OCI-LY3 (cell line): ENCODE measurements at regions not wholly inside any gene's neighbourhood (a gene's known extent, or its start where the extent isn't known, plus 50 kb on each side); places are given as distances from the start of the nearest gene placed in this dataset.
"Not testable (repeated sequence)": the region's sequence is repeated elsewhere in the genome, so short reads cannot be mapped to it uniquely, and the experiment has no call there.

ENCODE experiments used
- H2AFZ ChIP-seq: fragments of 200-600, 300-600 bp; shearing (Covaris generic); 2 replicates; pipeline ENCODE4 v1.6.0; 2014; ENCODE audit warnings: antibody characterized with exemption, low read depth, low read length
- H3K27ac ChIP-seq: fragments of 200-600, 300-600 bp; sonication (generic); 2 replicates; pipeline ENCODE4 v1.5.1; 2014; ENCODE audit warnings: mild to moderate bottlenecking, low read length, moderate library complexity, mixed read lengths
- H3K27me3 ChIP-seq: fragments of 200-600, 300-600 bp; sonication (generic); 2 replicates; pipeline ENCODE4 v1.6.1; 2014; ENCODE audit warnings: low read depth, low read length, mixed read lengths
- H3K36me3 ChIP-seq: fragments of 200-600, 300-600 bp; sonication (generic); replicated peaks from 2 replicates; pipeline ENCODE3; 2014; ENCODE audit warnings: low read depth, low read length, mixed read lengths
- H3K4me1 ChIP-seq: fragments of 300-600, 200-600 bp; sonication (generic); 2 replicates; pipeline ENCODE4 v1.6.1; 2014; ENCODE audit warnings: low read length, mixed read lengths
- H3K4me2 ChIP-seq: fragments of 200-600, 300-600 bp; sonication (generic); 2 replicates; pipeline ENCODE4 v1.6.1; 2014; ENCODE audit warnings: low read length, mixed read lengths
- H3K4me3 ChIP-seq: fragments of 300-600, 200-600 bp; sonication (generic); 2 replicates; pipeline ENCODE4 v1.5.1; 2014; ENCODE audit warnings: antibody characterized with exemption, mild to moderate bottlenecking, low read length, moderate library complexity
- H3K79me2 ChIP-seq: fragments of 300-600, 200-600 bp; shearing (Covaris generic); 2 replicates; pipeline ENCODE4 v1.6.1; 2014; ENCODE audit warnings: mild to moderate bottlenecking, low read length, mixed read lengths
- H3K9ac ChIP-seq: fragments of 300-600, 200-600 bp; shearing (Covaris generic); 2 replicates; pipeline ENCODE4 v1.6.0; 2014; ENCODE audit warnings: mild to moderate bottlenecking, low read length, moderate library complexity
- H3K9me3 ChIP-seq: fragments of 200-600, 300-600 bp; shearing (Covaris generic); 2 replicates; pipeline ENCODE4 v1.6.1; 2014; ENCODE audit warnings: low read length, mixed read lengths; ENCODE audit not compliant: insufficient read depth
- H4K20me1 ChIP-seq: fragments of 200-600, 300-600 bp; sonication (generic); 2 replicates; pipeline ENCODE4 v1.6.1; 2016; ENCODE audit warnings: low read length, mixed read lengths; ENCODE audit not compliant: insufficient read depth

GRCh38 chr17:22044706-22045246 is 352.5 kb downstream of the KCNJ18 start:
- not testable (repeated sequence) for H3K4me2 ChIP-seq, H2AFZ ChIP-seq, H3K4me3 ChIP-seq

GRCh38 chr17:22047521-22047920 is 355.2 kb downstream of the KCNJ18 start:
- not testable (repeated sequence) for H4K20me1 ChIP-seq, H3K4me3 ChIP-seq, H3K9ac ChIP-seq, H3K4me1 ChIP-seq, H3K27ac ChIP-seq, H3K27me3 ChIP-seq, H3K79me2 ChIP-seq, H2AFZ ChIP-seq, H3K36me3 ChIP-seq, H3K9me3 ChIP-seq, H3K4me2 ChIP-seq

More at GRCh38 chr17:22044706-22045246, 352.5 kb downstream of the KCNJ18 start:
- H3K27me3 ChIP-seq, H3K79me2 ChIP-seq, H3K9me3 ChIP-seq, H4K20me1 ChIP-seq, H3K4me1 ChIP-seq, H3K9ac ChIP-seq, H3K27ac ChIP-seq, H3K36me3 ChIP-seq: not testable (repeated sequence)

GRCh38 chr17:22048226-22048625 is 355.9 kb downstream of the KCNJ18 start:
- H3K4me3 ChIP-seq, H3K9ac ChIP-seq: not testable (repeated sequence)

GRCh38 chr17:22050766-22051165 is 358.4 kb downstream of the KCNJ18 start:
- not testable (repeated sequence) for H3K27me3 ChIP-seq, H3K36me3 ChIP-seq, H3K9ac ChIP-seq, H3K79me2 ChIP-seq, H4K20me1 ChIP-seq, H3K4me2 ChIP-seq, H3K4me1 ChIP-seq, H2AFZ ChIP-seq, H3K27ac ChIP-seq, H3K9me3 ChIP-seq, H3K4me3 ChIP-seq

More at GRCh38 chr17:22048226-22048625, 355.9 kb downstream of the KCNJ18 start:
- not testable (repeated sequence) for H3K36me3 ChIP-seq, H3K27ac ChIP-seq, H2AFZ ChIP-seq, H3K4me2 ChIP-seq, H3K27me3 ChIP-seq, H3K79me2 ChIP-seq, H3K9me3 ChIP-seq, H3K4me1 ChIP-seq, H4K20me1 ChIP-seq

- H3K9me3 ChIP-seq, H3K4me1 ChIP-seq, H3K4me3 ChIP-seq, H3K27me3 ChIP-seq, H2AFZ ChIP-seq, H3K4me2 ChIP-seq, H3K27ac ChIP-seq, H3K36me3 ChIP-seq, H4K20me1 ChIP-seq, H3K9ac ChIP-seq, H3K79me2 ChIP-seq: not testable (repeated sequence)
Observed at GRCh38 chr17:22052715-22053114, 360.4 kb downstream of the KCNJ18 start.

- not testable (repeated sequence) for H3K9ac ChIP-seq, H2AFZ ChIP-seq, H3K79me2 ChIP-seq, H3K36me3 ChIP-seq, H3K4me2 ChIP-seq, H3K27ac ChIP-seq, H3K9me3 ChIP-seq, H3K27me3 ChIP-seq, H3K4me1 ChIP-seq, H4K20me1 ChIP-seq, H3K4me3 ChIP-seq
Observed at GRCh38 chr17:22056566-22056965, 364.2 kb downstream of the KCNJ18 start.

- H3K4me2 ChIP-seq, H3K4me3 ChIP-seq, H3K9me3 ChIP-seq, H3K27ac ChIP-seq, H3K79me2 ChIP-seq, H3K27me3 ChIP-seq, H3K9ac ChIP-seq, H4K20me1 ChIP-seq, H2AFZ ChIP-seq, H3K36me3 ChIP-seq, H3K4me1 ChIP-seq: not testable (repeated sequence)
Observed at GRCh38 chr17:22075918-22076317, 383.6 kb downstream of the KCNJ18 start.

GRCh38 chr17:22088589-22088988 is 396.3 kb downstream of the KCNJ18 start:
- H2AFZ ChIP-seq, H3K4me2 ChIP-seq, H3K4me3 ChIP-seq, H4K20me1 ChIP-seq, H3K9me3 ChIP-seq, H3K9ac ChIP-seq, H3K79me2 ChIP-seq, H3K27me3 ChIP-seq, H3K4me1 ChIP-seq, H3K36me3 ChIP-seq, H3K27ac ChIP-seq: not testable (repeated sequence)
